Cardiac muscle cell (in vitro differentiated cells and primary cell): ENCODE measurements at regions not wholly inside any gene's neighbourhood (a gene's known extent, or its start where the extent isn't known, plus 50 kb on each side); places are given as distances from the start of the nearest gene placed in this dataset.

ENCODE experiments used
- DNase-seq, 2 donors: peaks; one replicate each; pipeline versions ENCODE4 v3.0.0 to v3.0.0-alpha.2; 2010 to 2017; ENCODE audit warnings: low read depth in 1 of 2, low spot score in 1 of 2
- H3K27ac ChIP-seq: fragments of 200-600 bp; sonication (generic); 2 replicates; pipeline ENCODE4 v1.5.1; 2016
- H3K27me3 ChIP-seq: fragments of 200-600 bp; sonication (generic); 2 replicates; pipeline ENCODE4 v1.6.0; 2016; ENCODE audit warnings: control low read depth
- H3K36me3 ChIP-seq: fragments of 200-600 bp; sonication (generic); 2 replicates; pipeline ENCODE4 v1.5.1; 2016; ENCODE audit warnings: control low read depth
- H3K4me1 ChIP-seq: fragments of 200-600 bp; sonication (generic); 2 replicates; pipeline ENCODE4 v1.8.1; 2017; ENCODE audit warnings: low read depth, mild to moderate bottlenecking, mixed run types
- H3K4me3 ChIP-seq: fragments of 200-600 bp; sonication (generic); 2 replicates; pipeline ENCODE4 v1.5.1; 2016; ENCODE audit warnings: mild to moderate bottlenecking
- H3K9me3 ChIP-seq: fragments of 200-600 bp; sonication (generic); 2 replicates; pipeline ENCODE4 v1.5.1; 2017; ENCODE audit warnings: low read depth, mild to moderate bottlenecking, control low read depth
- TF ChIP-seq, protein P1 (sequence below): IDR thresholded peaks from 2 replicates; pipeline ENCODE4 v1.5.1; 2012; ENCODE audit warnings: low read depth, mild to moderate bottlenecking, low read length

DNA sequence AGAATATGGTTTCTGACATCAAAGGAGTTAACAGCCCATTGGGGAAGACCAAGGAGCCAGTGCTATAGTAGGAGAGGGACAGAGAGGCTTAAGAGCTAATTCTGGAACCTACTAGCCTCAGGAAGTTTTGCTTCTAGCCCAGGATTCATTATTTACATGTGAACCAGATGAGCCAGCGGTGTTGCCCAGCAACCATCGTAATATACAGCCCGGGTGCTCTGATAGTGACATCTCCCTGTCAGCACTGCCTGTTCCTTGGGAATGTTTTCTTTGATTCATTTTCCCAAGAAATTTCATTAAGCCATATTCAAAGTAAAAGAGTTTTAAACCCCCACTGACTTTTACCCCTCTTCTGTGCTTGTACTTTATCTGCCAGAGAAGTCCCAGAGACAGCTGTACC is 217.4 kb upstream of the ADAMTSL1 start:
- Histone ChIP-seq H3K4me1 (no peaks in the 10 kb centered on the region), H3K27me3 (no peaks in the 10 kb centered on the region), H3K36me3 (no peaks in the 10 kb centered on the region), H3K4me3 (no peak overlapping the region), H3K27ac (no peak overlapping the region), H3K9me3 (no peaks in the 10 kb centered on the region)
- TF ChIP-seq, protein P1, sequence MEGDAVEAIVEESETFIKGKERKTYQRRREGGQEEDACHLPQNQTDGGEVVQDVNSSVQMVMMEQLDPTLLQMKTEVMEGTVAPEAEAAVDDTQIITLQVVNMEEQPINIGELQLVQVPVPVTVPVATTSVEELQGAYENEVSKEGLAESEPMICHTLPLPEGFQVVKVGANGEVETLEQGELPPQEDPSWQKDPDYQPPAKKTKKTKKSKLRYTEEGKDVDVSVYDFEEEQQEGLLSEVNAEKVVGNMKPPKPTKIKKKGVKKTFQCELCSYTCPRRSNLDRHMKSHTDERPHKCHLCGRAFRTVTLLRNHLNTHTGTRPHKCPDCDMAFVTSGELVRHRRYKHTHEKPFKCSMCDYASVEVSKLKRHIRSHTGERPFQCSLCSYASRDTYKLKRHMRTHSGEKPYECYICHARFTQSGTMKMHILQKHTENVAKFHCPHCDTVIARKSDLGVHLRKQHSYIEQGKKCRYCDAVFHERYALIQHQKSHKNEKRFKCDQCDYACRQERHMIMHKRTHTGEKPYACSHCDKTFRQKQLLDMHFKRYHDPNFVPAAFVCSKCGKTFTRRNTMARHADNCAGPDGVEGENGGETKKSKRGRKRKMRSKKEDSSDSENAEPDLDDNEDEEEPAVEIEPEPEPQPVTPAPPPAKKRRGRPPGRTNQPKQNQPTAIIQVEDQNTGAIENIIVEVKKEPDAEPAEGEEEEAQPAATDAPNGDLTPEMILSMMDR, result no peak
- DNase-seq, result peak; percentile 9 to 58

DNA sequence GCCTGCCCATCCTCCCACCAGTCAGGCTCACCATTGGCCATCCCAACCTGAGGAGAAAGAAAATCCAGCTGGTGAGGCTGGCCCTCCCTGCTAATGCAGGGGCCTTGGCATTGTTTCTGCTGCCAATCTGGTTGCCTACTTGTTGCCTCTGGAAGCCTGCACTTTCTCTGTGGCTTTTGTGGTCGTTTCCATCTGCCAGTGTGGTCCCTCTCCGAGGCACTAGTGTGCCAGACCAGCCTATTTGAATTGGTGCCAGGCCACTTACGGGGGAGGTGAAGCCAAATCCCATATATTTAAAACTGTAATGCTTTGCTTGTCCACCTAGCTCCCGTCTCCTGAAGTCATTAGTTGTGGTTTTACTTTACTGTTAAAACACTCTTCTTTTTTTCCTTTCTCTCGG is 213.4 kb upstream of the ADAMTSL1 start:
- no peaks in the 10 kb centered on the region for H3K27me3 ChIP-seq
- H3K4me1 ChIP-seq, result no peaks in the 10 kb centered on the region
- H3K4me3 ChIP-seq, result no peak overlapping the region
- peak in 1 of 2 donors; percentile 72 for DNase-seq
- H3K27ac ChIP-seq, result no peak overlapping the region
- TF ChIP-seq, protein P1, result no peak
- H3K9me3 ChIP-seq, result no peaks in the 10 kb centered on the region
- no peaks in the 10 kb centered on the region for H3K36me3 ChIP-seq

DNA sequence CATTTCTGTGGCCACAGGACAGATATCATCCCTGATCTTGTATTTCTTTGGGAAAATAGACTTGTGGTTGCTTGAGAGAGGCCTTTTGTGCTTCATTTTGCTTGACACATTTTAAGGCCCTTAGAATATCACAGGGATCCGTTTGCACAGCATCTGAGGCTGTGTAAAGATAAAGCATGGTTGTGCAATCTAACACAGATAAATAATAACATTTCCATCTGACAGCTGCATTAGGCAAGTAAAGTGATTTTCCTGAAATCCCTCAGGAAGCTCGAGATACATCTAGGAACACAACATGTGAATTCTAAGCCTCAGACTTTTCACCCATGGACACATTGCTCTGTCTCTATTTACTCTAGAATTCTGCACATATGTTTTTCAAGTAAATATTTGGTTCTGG is 212.8 kb upstream of the ADAMTSL1 start:
- H3K4me1 ChIP-seq, result no peaks in the 10 kb centered on the region
- H3K36me3 ChIP-seq, result no peaks in the 10 kb centered on the region
- no peak overlapping the region for H3K4me3 ChIP-seq
- DNase-seq, result peak in 1 of 2 donors; percentile 59
- H3K27ac ChIP-seq, result no peak overlapping the region
- no peaks in the 10 kb centered on the region for H3K27me3 ChIP-seq
- H3K9me3 ChIP-seq, result no peaks in the 10 kb centered on the region
- TF ChIP-seq, protein P1, result no peak

DNA sequence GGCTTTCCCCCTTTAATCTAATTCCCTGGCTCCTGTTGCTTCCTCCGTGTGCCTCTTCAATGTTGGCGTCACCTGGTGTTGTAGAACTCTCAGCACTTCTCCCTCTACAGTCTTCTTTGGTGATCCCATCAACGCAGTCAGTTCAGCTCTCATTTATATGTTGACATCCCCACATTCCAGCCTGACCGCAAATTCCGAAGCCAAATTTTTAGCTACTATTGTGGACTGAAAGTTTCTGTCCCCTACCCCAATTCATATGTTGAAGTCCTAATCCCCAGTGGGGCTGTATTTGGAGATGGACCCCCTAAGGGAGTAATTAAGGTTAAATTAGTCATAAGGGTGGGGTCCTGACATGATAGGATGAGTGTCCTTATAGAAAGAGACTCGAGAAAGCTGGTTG is 210.6 kb upstream of the ADAMTSL1 start:
- no peak overlapping the region for H3K4me3 ChIP-seq
- no peaks in the 10 kb centered on the region for H3K9me3 ChIP-seq
- H3K4me1 ChIP-seq, result no peaks in the 10 kb centered on the region
- TF ChIP-seq, protein P1, result no peak
- DNase-seq, result no peak
- no peaks in the 10 kb centered on the region for H3K36me3 ChIP-seq
- no peak overlapping the region for H3K27ac ChIP-seq
- no peaks in the 10 kb centered on the region for H3K27me3 ChIP-seq

DNA sequence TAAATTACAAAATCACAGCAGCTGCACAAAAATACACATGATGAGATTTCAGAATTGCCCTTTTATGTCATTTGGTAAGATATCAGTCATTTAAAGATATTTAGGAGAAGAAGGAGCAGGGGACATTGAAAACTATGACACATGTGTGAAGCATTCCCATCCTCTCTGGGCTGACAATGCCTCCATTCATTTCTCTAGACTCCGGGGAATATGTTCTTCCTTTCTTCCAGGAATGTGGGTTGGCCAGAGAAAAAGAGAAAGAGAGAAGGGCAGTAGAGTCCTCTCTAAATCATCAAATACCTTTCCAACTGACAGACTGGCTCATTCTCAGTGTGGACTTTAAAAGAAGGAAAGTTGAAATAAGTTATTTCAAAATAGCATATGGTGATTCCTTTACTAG is 205.6 kb upstream of the ADAMTSL1 start:
- Histone ChIP-seq H3K27me3 (no peaks in the 10 kb centered on the region), H3K36me3 (no peaks in the 10 kb centered on the region), H3K4me1 (no peaks in the 10 kb centered on the region), H3K27ac (no peak overlapping the region), H3K9me3 (no peaks in the 10 kb centered on the region), H3K4me3 (no peak overlapping the region)
- peak in 1 of 2 donors; percentile 79 for DNase-seq
- TF ChIP-seq, protein P1, result no peak

DNA sequence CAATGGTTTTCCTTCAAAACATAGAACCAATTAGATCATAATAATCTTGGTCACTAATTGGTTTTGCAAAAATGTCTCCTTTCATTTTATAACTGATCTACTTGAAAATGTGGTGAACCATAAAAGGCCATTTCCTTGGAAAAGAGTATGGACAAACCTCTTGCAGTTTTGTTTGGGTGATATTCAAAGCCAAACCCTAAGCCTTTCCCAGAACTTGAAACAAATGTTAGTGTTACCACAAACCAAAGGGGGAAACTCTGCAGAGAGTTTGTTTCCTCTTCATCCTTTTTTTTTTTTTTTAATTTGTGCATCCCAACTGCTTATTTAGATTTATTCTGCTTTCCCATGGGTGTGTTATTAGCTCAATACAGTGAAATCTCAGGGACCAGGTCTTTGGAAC is 204.4 kb upstream of the ADAMTSL1 start:
- no peak overlapping the region for H3K27ac ChIP-seq
- no peak for DNase-seq
- no peak overlapping the region for H3K4me3 ChIP-seq
- H3K4me1 ChIP-seq, result no peaks in the 10 kb centered on the region
- TF ChIP-seq, protein P1, result no peak
- no peaks in the 10 kb centered on the region for H3K9me3 ChIP-seq
- H3K27me3 ChIP-seq, result no peaks in the 10 kb centered on the region
- H3K36me3 ChIP-seq, result no peaks in the 10 kb centered on the region
